ENCODE measurements at regions not wholly inside any gene's neighbourhood (a gene's known extent, or its start where the extent isn't known, plus 50 kb on each side); places are given as distances from the start of the nearest gene placed in this dataset.

DNA sequence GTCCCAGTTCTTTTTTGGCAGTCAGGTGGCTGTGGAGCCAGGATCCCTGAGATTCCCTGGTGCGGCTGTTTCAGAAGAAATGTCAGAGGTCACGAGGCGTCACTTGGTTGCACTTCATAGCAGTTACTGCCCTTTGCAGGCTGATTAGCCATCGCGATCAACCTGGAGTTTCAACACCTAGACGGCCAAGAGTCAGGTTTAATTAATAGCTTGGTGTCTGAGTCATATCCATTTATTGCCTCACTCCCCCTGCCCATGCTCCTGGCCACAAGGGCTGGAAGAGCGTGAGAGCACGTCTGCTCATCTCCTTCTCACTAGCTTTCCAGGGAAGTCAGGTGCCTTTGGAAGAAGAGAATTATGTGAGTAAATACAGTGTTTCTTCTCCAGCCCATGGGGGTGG lies 552.3 kb downstream of the TSN start:
- no peak overlapping the region for H3K27ac ChIP-seq (ENCODE audit: low read length)
- no peaks in the 10 kb centered on the region for H3K27me3 ChIP-seq (ENCODE audit: low read depth, low read length)
- no peak overlapping the region for H3K9ac ChIP-seq (ENCODE audit: low read length)
- TF ChIP-seq, protein P1, sequence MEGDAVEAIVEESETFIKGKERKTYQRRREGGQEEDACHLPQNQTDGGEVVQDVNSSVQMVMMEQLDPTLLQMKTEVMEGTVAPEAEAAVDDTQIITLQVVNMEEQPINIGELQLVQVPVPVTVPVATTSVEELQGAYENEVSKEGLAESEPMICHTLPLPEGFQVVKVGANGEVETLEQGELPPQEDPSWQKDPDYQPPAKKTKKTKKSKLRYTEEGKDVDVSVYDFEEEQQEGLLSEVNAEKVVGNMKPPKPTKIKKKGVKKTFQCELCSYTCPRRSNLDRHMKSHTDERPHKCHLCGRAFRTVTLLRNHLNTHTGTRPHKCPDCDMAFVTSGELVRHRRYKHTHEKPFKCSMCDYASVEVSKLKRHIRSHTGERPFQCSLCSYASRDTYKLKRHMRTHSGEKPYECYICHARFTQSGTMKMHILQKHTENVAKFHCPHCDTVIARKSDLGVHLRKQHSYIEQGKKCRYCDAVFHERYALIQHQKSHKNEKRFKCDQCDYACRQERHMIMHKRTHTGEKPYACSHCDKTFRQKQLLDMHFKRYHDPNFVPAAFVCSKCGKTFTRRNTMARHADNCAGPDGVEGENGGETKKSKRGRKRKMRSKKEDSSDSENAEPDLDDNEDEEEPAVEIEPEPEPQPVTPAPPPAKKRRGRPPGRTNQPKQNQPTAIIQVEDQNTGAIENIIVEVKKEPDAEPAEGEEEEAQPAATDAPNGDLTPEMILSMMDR (IDR thresholded peaks at IDR 0.05; ENCODE audit: low read depth, low read length): no peak
- no peak for TF ChIP-seq EZH2phosphoT487 (IDR thresholded peaks at IDR 0.05; ENCODE audit: low read depth)
- no peaks in the 10 kb centered on the region for H3K36me3 ChIP-seq (replicated peaks; ENCODE audit: low read depth, low read length)
- no peak overlapping the region for H2AFZ ChIP-seq (ENCODE audit: low read depth, low read length)
- no peak overlapping the region for H3K4me3 ChIP-seq (ENCODE audit: low read length)
- no peaks in the 10 kb centered on the region for H4K20me1 ChIP-seq (ENCODE audit: insufficient read depth, low read length)
- H3K4me1 ChIP-seq (ENCODE audit: low read length): 0 out of 2 replicates have a peak, but pooled peaks cover 5% of the 10 kb centered on the region
- H3K79me2 ChIP-seq (ENCODE audit: low read length): no peaks in the 10 kb centered on the region
- no peak overlapping the region for H3K4me2 ChIP-seq (ENCODE audit: low read length)
- no peaks in the 10 kb centered on the region for H3K9me3 ChIP-seq (ENCODE audit: insufficient read depth, low read length)

DNA sequence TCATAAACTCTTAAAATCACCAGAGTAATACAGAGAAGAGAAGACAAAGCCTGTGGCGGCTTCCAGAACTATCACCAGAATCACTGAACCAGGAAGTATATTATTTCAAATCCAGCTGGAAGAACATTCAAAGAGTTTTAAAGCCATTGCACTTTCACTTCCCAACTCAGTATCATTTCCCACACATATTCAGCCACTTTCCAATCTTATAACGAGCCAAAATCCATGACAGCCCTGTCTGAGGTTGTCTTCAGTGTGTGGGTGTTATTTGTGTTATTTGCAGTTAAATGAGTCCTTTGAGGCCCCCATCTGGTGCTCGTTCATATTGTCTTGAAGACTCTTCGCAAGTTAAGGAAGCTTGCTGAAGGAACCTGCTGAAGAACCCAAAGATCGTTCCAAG lies 559.9 kb downstream of the TSN start:
- H3K79me2 ChIP-seq (ENCODE audit: low read length): no peaks in the 10 kb centered on the region
- H3K4me1 ChIP-seq (ENCODE audit: low read length): no peaks in the 10 kb centered on the region
- TF ChIP-seq, protein P1 (IDR thresholded peaks at IDR 0.05; ENCODE audit: low read depth, low read length): no peak
- TF ChIP-seq EZH2phosphoT487 (IDR thresholded peaks at IDR 0.05; ENCODE audit: low read depth): no peak
- no peaks in the 10 kb centered on the region for H3K9me3 ChIP-seq (ENCODE audit: insufficient read depth, low read length)
- no peaks in the 10 kb centered on the region for H3K27me3 ChIP-seq (ENCODE audit: low read depth, low read length)
- H4K20me1 ChIP-seq (ENCODE audit: insufficient read depth, low read length): no peaks in the 10 kb centered on the region
- H3K4me3 ChIP-seq (ENCODE audit: low read length): no peak overlapping the region
- no peak overlapping the region for H3K27ac ChIP-seq (ENCODE audit: low read length)
- no peak overlapping the region for H3K9ac ChIP-seq (ENCODE audit: low read length)
- H3K36me3 ChIP-seq (replicated peaks; ENCODE audit: low read depth, low read length): no peaks in the 10 kb centered on the region
- no peak overlapping the region for H3K4me2 ChIP-seq (ENCODE audit: low read length)
- no peak overlapping the region for H2AFZ ChIP-seq (ENCODE audit: low read depth, low read length)

DNA sequence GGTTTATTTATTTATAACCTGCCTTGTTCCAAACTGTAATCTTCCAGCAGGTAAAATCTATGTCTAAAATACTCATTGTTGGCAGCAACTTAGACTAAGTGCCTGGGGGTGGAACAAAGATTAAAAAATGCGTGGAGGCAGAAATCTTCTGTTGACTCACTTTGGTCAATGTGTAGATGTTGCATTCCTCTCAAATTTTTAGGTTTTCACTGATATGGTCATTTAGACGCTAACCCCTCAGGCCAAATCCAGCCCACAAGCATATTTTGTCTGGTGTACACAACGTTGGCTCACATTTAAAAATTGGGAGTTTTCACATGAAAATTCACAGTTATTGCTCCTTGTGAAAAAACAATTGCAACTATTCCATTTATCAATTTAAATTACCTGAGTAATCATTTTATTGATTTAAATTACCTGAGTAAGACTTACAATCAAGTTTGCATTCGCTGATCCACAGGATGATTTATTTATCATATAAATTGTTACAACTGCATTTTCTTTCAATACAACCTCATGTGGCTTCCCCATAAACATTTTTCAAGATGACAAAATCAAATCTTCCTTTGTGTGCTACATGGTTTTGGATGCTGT lies 564.2 kb downstream of the TSN start:
- TF ChIP-seq EZH2phosphoT487 (IDR thresholded peaks at IDR 0.05; ENCODE audit: low read depth): no peak
- TF ChIP-seq, protein P1 (IDR thresholded peaks at IDR 0.05; ENCODE audit: low read depth, low read length): no peak
- no peak overlapping the region for H3K9ac ChIP-seq (ENCODE audit: low read length)

DNA sequence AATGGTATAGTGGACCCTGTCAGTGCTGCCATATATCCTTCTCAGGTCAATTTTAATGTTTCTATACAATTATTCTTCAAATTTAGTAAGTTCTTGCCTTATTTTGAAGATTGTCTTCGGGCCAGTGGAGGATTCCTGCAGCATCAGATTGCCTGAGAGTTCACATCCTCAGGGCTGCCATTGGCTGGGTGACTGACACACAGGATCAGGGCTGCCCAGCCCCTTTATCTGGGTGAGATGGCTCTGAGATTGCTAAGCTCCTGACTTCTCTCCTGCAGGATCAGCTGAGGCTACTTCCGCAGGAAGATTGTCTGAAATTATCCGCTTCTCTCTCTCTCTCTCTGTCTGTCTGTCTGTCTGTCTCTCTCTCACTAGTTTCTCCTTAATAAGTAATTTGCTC lies 567.4 kb downstream of the TSN start:
- H3K27ac ChIP-seq (ENCODE audit: low read length): no peak overlapping the region
- peaks cover 21% of the 10 kb centered on the region for H3K4me1 ChIP-seq (ENCODE audit: low read length)
- H3K9ac ChIP-seq (ENCODE audit: low read length): no peak overlapping the region
- no peaks in the 10 kb centered on the region for H4K20me1 ChIP-seq (ENCODE audit: insufficient read depth, low read length)
- no peak overlapping the region for H3K4me2 ChIP-seq (ENCODE audit: low read length)
- TF ChIP-seq EZH2phosphoT487 (IDR thresholded peaks at IDR 0.05; ENCODE audit: low read depth): no peak
- TF ChIP-seq, protein P1 (IDR thresholded peaks at IDR 0.05; ENCODE audit: low read depth, low read length): no peak
- H3K36me3 ChIP-seq (replicated peaks; ENCODE audit: low read depth, low read length): no peaks in the 10 kb centered on the region
- H3K79me2 ChIP-seq (ENCODE audit: low read length): no peaks in the 10 kb centered on the region
- H3K9me3 ChIP-seq (ENCODE audit: insufficient read depth, low read length): no peaks in the 10 kb centered on the region
- no peak overlapping the region for H3K4me3 ChIP-seq (ENCODE audit: low read length)
- H2AFZ ChIP-seq (ENCODE audit: low read depth, low read length): no peak overlapping the region
- H3K27me3 ChIP-seq (ENCODE audit: low read depth, low read length): peaks cover 35% of the 10 kb centered on the region

More for the DNA sequence above, 564.2 kb downstream of the TSN start:
- Histone ChIP-seq H3K36me3 (replicated peaks; ENCODE audit: low read depth, low read length) (no peaks in the 10 kb centered on the region), H4K20me1 (ENCODE audit: insufficient read depth, low read length) (no peaks in the 10 kb centered on the region), H3K4me2 (ENCODE audit: low read length) (no peak overlapping the region), H3K4me1 (ENCODE audit: low read length) (peaks cover 19% of the 10 kb centered on the region), H2AFZ (ENCODE audit: low read depth, low read length) (no peak overlapping the region), H3K79me2 (ENCODE audit: low read length) (no peaks in the 10 kb centered on the region), H3K9me3 (ENCODE audit: insufficient read depth, low read length) (no peaks in the 10 kb centered on the region), H3K27me3 (ENCODE audit: low read depth, low read length) (peaks cover 12% of the 10 kb centered on the region), H3K4me3 (ENCODE audit: low read length) (no peak overlapping the region), H3K27ac (ENCODE audit: low read length) (no peak overlapping the region)

All from OCI-LY3 (cell line).